GM21390 (cell line): ENCODE measurements at regions not wholly inside any gene's neighbourhood (a gene's known extent, or its start where the extent isn't known, plus 50 kb on each side); places are given as distances from the start of the nearest gene placed in this dataset.
"Not testable (repeated sequence)": the region's sequence is repeated elsewhere in the genome, so short reads cannot be mapped to it uniquely, and the experiment has no call there.

Source experiments
- ATAC-seq: cut with Tn5 transposase; IDR thresholded peaks from one replicate; pipeline ENCODE4 v1.9.1; 2021; ENCODE audit not compliant: unreplicated experiment

DNA sequence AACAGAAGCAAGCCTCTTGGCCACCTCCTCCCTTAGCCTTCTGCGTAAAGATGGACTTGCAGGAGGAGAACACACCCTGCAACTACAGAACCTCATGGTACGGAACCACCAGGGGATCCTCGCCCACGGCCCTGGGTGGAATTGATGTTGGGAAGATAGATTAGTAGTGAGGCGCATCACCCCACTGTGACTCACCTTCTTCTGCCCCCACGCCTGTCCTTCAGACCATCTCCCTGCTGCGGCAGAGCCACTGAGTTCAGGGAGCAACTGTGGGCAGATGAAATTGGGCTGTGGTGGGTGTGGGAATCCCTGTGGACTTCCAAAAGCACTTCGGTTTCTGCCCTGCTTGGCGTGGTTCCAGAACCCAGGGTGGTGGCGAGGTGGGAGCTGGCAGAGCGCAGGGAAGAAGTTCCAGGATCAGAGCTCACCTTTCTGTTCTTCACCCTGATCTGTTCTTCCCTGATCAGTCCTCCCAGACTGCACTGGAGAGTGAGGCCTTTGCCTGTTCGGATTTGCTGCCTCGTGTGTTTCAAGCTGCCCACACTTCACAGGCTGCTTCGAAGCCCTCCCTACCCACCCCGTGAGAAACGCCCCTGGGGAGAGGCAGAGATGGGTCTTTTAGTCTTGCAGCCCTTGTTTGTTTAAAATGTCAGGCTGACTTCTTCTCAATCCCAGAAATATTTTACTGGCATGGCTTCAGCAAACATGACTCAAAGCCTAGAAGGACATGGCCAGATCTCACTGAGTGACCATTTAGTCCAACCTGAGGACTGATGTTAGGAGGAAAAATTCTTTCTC, 92.8 kb upstream of the MLN start:
- no peak for ATAC-seq

DNA sequence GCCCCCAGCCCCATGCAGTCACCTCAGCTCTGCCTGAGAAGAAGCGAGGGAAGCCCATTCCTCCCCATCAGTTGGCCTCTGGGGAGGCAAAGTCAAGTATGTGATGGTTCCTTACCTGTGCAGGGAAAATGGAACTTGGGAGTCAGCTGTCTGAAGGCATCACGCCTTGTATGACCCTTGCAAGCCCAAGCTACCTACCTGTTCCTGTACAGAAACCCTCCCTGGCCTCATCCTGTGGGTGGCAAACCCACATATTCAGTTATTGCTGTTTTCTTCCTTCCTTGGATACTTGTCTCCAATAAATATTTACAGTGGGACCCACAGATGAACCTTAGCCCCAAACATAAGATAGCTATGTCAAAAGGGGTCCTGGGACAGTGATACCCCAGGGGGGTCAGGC, 92.2 kb upstream of the MLN start:
- ATAC-seq, result no peak

DNA sequence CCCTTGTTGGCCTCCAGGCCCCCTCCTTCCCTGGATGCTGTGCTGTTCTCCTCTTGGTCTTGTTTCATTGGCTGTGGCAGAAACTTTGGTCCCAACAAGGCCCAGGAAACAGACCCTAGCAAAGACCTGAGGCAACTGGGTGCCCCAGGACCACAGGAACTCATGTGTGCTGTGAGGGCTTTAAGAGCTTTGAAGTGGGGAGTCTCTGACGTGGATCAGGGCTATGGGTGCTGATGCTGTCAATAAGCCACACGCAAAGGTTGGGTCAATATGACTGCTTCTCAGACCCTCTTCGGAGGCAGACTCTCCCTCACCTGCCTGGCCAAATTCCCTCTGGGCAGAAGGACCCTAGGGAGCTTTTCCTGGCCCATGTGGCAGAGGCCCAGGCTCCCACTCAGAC, 91.5 kb upstream of the MLN start:
- ATAC-seq, result no peak

DNA sequence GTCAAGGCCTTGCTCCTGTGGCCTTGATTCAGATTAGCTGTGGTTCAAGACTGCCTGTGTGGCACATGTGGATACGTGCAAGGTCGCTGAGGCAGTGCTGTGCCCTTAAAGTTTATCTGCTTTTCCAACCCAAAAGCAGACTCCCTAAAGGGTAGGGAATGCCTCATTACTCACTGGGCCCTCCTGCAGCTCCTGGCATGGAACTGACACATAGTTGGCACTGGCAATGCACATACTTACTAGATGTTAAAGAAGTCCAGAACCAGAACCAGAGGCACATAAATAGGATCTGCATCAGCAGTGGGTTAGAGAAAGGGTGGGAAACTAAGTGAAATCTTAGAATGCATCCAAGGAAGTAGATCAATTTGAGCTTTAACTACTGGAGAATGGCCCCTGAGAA, 90.6 kb upstream of the MLN start:
- no peak for ATAC-seq

DNA sequence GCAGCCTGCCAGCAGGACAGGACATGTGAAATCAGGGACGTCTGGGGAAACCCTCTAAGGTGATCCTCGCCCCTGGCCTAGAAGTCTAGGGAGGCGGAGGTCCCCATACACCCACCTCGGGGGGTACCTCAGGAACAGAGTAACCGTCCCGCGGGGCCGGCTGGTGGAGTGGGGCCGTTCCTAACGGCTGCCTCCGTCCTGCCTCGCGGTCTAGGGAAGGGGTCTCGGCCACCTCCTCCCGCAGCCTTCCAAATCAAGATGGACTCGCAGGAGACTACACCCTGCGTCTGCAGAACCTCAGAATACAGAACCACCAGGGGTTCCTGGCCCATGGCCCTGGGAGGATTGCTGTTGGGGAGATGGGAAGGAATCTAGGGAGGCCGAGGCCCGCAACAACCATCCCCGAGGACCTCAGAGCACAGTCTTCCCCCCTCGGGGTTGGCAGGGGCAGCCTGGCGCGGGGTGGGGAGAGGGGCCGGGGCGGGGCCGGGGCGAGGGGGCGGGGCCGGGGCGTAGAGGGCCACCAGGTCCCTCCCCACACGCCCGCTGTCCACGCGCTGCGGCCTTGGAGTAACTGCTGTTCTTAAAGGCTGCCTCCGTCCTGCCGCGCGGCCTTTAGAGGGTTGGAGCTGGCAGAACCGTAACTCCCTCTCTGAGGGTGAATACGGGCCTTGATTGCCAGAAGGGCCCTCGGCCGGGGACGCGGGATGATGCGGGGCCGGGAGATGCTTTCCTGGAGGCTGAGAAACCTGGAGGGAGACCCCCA, 89.0 kb upstream of the MLN start:
- ATAC-seq, result no peak

DNA sequence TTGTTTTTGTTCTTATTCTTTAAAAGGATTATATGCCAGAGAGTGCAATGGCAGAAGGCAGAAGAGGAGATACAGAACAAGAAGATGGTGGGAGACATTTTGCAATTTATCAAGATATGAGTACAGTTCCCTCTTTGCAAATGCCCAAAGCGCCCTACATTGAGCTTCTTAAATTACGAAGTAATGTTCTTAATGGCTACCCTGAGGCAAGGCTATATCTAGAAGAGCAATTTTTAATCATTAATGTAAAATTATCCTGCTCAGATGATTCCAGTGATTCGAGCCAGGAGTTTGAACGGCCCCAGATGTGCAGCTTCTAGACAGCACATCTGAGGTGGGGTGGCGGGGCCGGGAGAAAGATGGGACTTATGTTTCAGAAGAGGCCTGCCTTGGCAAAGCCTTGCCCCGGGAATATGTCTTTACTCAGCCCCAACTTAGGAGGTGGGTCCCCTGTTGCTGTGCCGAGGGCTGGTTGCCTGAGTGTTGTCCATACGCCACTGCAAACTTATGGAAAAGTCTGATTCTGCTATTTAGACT, 84.9 kb upstream of the MLN start:
- no peak for ATAC-seq

DNA sequence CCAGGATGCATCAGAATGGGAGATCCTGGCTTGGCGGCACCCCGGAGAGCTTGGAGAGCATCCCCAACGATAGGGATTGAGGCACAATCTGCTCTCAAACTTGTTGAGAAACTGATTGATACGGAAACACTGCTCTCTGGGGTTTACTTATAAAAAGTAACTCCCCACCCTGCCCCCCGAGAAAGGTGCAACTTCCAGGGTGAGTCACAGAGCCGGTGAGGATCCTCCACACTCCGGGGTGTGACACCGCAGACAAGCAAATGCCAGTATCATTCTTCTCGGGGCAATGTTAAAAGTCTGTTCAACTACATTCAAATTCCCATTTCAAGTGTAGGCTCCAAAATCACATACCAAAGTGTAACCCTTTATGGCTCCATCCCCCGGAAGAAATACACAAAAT, 84.4 kb upstream of the MLN start:
- no peak for ATAC-seq

DNA sequence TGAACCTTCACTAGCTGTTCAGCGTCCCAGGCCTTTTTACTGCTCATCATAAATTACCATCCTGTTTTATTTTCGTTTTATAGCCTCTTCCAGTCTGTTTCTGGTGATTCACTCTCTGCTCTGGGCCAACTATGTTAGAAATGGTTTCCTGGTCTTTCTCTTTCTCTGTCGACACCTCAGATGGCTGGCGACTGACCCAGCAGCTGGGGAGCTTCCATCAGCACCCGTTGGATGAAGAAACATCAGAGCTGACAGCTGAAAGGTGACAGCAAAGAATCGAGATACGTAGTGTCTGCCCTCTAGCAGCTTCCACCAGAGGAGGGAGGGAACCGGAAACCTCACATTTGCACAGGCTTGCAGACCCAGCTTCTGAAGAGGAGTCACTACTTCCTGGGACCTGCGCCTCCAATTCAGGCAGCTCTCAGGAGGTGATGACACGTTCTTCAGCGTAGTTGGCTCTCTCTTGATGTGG, 82.9 kb upstream of the MLN start:
- no peak for ATAC-seq

DNA sequence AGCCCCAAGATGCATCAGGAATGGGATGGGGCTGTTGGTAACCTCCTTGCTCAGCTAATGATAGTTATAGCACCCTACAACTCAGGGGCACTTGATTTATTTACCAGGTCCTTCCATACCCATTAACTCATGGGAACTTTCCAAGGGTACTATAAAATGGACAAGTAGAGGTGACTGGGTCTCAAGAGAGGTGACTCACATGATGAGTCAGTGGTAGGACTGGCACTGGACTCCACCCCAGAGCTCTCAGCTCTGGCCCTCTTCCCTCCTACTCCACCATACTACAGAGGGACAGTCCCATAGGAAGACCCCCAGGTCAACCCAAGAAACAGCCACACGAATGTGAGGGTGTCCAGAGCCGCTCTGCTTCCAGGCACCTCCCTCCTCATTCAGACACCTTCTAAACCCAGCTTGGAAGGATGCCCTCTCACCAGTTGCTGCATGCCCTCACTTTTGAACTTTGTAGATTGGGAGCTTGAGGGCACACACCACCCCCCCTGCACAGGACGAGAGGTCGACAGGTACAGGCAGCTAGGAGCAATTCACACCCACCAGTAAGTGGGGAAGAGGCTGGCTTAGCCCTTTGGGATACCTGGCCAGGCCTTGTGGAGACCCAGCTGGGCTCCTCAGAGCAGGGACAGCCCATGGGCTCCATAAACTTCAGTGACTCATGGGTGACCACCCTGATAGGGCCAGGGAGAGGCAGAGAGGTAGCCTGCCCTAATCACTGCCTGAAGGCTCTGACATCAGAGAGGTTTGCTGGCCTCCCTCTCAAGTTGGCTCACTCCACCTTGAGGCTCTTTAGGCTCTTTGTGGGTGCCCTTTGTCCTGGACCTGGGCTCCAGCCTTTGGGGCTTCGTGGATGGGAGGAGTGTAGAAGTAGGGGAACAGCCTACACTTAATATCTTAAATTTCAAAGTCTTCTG, 81.6 kb upstream of the MLN start:
- ATAC-seq, result no peak

DNA sequence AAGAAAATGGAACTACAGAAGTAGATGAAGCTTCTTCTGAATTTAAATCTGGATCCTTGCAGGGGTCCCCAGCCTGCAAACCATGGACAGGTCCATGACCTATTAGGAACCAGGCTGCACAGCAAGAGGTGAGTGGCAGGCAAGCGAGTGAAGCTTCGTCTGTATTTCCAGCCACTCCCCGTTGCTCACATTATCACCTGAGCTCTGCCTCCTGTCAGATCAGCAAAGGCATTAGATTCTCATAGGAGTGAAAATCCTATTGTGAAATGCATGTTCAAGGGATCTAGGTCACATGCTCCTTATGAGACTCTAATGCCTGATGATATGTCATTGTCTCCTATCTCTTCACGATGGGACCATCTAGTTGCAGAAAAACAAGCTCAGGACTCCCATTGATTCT, 79.8 kb upstream of the MLN start:
- ATAC-seq, result not testable (repeated sequence)

DNA sequence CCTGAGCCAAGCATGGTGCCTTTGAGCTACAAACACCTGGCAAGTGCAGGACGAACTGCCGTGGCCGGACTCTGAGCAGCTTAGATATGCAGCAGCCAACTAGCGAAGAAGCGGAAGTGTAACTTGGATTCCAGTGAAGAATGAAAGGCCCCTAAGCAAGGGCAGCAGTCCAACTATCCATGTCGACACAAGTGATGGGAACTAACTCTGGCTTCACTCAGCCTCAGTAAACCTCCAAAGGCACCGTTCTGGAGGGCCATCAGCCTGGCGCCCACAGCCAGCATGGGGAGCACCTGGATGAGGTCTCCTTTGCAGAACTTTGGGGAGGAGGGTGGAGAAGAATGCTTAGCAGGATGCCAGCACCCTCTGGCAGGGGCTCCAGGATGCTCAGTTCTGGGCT, 78.4 kb upstream of the MLN start:
- no peak for ATAC-seq

DNA sequence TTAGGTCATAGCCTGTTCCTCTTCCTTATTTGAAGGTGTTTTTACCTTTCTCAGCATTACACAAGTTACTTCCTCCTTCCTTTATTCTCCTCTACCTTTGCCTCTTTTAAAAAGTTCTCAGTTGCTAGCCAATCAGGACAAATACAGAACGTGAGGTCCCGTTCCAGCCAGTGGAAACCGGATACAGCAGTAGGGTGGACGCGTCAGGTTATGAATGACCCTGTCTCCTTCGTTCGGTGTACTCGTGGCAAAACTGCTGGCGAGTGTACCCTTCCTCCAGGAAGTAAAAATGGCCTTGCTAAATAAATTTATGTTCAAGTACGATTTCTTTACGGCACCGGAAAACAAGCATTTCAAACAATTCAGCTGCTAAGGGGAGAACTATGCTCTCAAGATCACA, 77.0 kb upstream of the MLN start:
- ATAC-seq, result no peak

DNA sequence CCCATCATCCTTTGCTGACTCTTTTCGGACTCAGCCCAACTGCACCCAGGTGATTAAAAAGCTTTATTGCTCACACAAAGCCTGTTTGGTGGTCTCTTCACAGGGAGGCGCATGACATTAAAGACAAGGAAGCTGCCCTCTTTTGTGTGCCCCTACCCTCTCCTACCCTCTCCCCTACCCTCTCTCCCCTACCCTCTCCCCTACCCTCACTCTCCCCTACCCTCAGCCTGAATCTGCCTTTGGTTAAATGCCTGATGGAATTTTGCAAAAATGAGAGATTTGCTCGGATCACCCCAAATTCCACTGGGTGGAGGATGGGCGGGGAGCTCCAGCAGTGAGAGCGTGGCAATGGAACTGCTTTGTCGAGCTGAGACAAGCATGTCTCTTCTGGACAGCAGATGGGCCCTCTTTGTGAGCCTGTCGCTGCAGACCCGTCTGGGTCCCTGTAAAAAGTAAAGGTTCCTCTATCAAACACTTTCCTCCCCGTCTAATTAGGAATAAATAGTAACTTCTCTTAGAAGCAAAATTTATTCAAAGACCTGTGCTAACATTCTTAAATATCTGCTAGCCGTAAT, 76.4 kb upstream of the MLN start:
- ATAC-seq, result no peak

DNA sequence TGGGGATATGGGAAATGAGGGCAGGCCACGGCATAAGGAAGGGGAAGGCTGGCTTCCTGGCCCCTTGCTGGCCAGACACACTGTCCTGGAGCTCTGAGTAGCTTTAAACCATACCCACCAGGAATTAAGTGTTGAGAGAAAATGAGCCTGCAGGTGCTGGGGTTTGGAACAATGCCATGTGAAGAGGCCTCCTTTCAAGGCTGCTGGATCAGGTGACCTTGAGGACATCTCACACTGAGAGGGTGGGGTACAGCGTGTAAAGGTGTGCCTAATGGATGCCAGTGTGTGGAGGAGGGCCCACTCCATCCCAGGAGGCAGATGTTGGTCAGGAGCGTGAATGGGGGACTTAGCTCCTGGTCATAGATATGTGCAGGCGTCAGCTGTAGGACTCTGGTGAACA, 74.8 kb upstream of the MLN start:
- ATAC-seq, result no peak

DNA sequence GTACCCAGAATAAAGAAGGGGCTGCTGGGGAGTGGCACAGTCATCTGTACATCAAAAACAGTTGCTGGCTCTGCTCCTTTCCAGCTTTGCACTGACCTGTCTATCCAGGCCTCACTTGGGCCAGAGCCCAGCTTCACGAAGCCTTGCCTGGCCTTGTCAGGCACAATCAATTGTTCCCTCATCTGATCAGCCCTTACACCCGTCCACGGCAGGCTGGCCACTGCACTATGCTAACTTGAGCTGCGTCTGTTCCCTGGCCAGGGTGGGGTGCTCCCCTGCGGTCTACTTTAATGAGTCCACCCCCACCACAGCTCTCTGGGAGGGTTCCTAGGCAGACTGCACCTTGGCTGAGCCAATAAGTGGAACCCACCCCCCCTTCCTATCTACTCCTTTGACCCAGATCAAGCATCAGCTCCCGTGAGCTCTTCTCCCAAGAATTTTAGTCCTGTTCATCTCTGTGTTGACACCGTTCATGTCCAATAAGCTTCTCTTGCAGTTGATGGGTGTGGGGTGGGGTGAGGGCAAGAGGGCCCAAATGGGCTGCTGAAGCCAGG, 74.3 kb upstream of the MLN start:
- no peak for ATAC-seq

DNA sequence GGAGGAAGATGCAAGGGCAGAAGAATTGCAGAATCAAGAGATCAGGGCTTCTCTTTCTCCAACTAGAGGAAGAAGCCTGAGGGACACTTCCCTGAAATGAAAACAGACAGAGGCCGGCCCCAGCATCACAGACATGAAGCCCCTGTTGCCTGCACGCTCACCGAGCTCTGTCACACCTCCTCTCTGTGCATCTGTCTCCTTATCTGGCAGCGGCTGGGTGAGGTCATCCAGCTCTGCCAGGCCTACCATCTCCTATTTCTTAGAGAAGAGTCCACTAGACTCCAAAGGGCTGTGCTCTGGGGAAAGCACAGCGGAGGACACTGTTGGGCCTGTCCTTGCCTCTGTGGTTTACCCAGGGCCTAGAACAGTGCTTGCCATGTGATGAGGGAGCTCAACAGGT, 71.9 kb upstream of the MLN start:
- ATAC-seq, result no peak

DNA sequence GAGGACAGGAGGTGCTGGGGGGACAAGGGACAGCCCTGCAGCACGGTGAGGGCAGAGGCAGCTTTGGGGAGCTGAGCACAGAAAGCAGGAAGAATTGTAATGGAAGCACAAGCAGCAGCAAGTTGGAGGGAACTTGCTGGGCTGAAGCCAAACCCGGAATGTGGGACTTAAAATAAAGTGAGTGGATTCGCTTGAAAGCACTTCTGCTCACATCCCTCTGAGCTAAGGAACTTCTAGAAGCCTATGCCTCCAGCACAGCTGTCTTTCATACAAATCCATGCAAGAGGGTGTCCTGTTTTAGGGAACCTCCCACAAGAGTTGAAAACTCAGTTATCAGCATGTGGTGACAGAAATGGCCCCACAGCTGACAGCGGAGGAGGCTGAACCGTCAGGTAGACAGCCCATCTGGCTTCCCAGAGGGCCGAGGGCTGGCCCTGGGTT, 71.4 kb upstream of the MLN start:
- no peak for ATAC-seq

DNA sequence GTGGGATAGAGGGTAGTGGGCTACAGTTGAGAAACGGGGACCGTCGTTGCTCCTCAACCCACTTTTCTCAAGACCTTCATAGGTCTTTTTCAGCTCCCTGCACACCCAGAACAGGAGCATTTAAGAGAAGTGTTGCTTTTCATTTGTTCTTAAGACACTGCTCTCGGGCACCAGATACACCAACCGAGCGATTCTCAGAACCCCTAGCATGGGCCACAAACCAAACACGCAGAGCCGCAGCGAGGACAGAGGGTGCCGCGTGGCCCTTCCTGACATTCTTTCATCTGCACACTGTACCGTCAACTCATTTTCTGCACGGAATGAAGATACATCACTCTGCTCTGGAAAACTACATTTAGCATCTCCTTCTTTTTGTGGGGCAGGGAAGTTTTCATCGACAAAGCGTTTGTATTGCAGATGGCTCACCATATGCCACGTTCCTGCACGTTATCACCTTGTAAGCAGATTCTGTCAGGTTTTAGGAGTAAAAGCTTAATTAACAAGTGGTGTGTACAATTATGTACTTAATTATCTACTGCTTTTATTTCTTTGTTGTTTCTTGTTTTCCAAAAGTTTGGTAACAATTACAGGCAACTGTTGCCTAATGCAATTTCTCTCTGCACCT, 70.4 kb upstream of the MLN start:
- no peak for ATAC-seq

DNA sequence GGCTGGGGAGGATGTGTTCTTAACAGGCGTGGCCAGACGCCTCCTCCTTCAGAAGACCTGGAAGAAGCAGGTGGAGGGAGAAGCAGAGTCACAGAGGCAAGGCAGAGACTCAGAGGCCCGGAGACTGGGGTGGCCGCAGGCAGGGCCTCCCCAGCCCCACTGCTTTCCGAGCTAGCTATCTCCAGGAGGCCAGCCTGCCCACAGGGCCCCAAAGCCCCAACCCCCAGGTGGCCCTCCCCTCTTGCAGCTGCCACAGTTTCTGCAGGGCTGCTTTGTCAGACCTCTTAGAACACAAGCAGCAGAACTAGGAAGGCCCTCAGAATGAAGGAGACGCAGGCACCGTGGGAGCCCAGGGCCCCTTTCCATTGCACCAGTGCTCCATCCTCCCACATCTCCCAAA, 69.0 kb upstream of the MLN start:
- ATAC-seq, result no peak

DNA sequence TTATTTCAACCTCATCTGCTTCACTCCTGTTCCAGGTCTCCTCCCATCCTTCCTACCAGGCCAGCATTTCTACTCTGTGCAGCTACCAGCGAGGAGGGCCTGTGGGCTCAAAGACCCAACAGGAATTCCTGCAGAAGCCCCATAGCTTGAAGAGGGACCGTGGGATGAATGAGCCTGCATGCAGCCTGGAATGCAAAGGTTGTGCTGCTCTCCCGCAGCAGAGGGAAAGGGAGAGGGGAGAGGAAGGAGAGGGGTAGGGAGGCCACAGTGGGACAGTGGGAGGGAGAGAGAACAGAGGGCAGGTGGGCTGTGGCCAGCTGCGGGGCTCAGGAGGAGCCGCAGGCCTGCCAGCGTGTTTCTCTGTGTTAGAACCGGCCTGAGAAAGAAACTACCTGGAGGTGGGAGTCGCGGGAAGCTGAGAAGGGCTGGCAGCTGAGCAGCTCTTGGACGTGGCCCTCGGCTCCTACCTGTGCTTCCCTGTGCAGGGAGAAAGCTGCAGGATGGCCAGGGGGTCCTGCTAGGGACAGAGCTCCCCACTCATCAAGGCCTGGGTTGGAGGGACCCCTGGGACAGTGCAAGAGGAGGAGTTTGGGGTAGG, 66.1 kb upstream of the MLN start:
- no peak for ATAC-seq
